H1 (cell line): ENCODE measurements at regions not wholly inside any gene's neighbourhood (a gene's known extent, or its start where the extent isn't known, plus 50 kb on each side); places are given as distances from the start of the nearest gene placed in this dataset.

ENCODE experiments used
- BRCA1 ChIP-seq: IDR thresholded peaks from 2 replicates; pipeline ENCODE4 v1.6.1; 2012; ENCODE audit warnings: low read depth, low read length, improper control_type of control experiment
- EP300 ChIP-seq, 2 experiments: IDR thresholded peaks; 1 replicate in 1 of 2; 2 replicates in 1 of 2; pipeline ENCODE4 v1.6.1; 2011 to 2012; ENCODE audit warnings: low read depth in 2 of 2, low read length in 2 of 2, mild to moderate bottlenecking in 2 of 2, borderline replicate concordance in 1 of 2, inconsistent platforms in 1 of 2, moderate library complexity in 1 of 2
- EZH2 ChIP-seq: fragments of 200-600 bp; sonication (generic); IDR thresholded peaks from 2 replicates; pipeline ENCODE4 v1.7.1; 2012; ENCODE audit warnings: low read depth, mild to moderate bottlenecking, moderate library complexity, low read length, inconsistent platforms; ENCODE audit not compliant: severe bottlenecking
- MAFK ChIP-seq: IDR thresholded peaks from 2 replicates; pipeline ENCODE4 v1.6.1; 2012; ENCODE audit warnings: low read depth, mild to moderate bottlenecking, improper control_type of control experiment, low read length
- POLR2A ChIP-seq, 2 experiments: IDR thresholded peaks; 1 replicate in 1 of 2; 2 replicates in 1 of 2; pipeline ENCODE4 v1.6.1; 2011; ENCODE audit warnings: low read depth in 2 of 2, low read length in 2 of 2, mild to moderate bottlenecking in 2 of 2; ENCODE audit errors: control extremely low read depth in 1 of 2
- RBBP5 ChIP-seq: IDR thresholded peaks from 2 replicates; pipeline ENCODE4 v1.7.1; 2012; ENCODE audit warnings: low read depth, mild to moderate bottlenecking, inconsistent platforms, low read length, moderate library complexity, borderline replicate concordance
- RFX5 ChIP-seq: IDR thresholded peaks from 2 replicates; pipeline ENCODE4 v1.6.1; 2011; ENCODE audit warnings: low read depth, low read length, improper control_type of control experiment, borderline replicate concordance
- SRF ChIP-seq: IDR thresholded peaks from 2 replicates; pipeline ENCODE4 v1.6.1; 2011; ENCODE audit warnings: mild to moderate bottlenecking, low read depth, low read length, moderate library complexity
- SUZ12 ChIP-seq: fragments of 200-600 bp; sonication (generic); IDR thresholded peaks from 2 replicates; pipeline ENCODE4 v1.6.1; 2012; ENCODE audit warnings: mild to moderate bottlenecking, inconsistent platforms, low read length, moderate library complexity, mixed read lengths
- TCF12 ChIP-seq: IDR thresholded peaks from 2 replicates; pipeline ENCODE4 v1.6.1; 2011; ENCODE audit warnings: low read depth, mild to moderate bottlenecking, low read length
- YY1 ChIP-seq: IDR thresholded peaks from 2 replicates; pipeline ENCODE4 v1.6.1; 2011; ENCODE audit warnings: low read depth, mild to moderate bottlenecking, low read length
- TF ChIP-seq, protein P1 (sequence below), 3 experiments: IDR thresholded peaks; 1 replicate in 2 of 3; 2 replicates in 1 of 3; pipeline versions ENCODE4 v1.5.1 to v1.6.1; 2011; ENCODE audit warnings: low read length in 3 of 3, mild to moderate bottlenecking in 3 of 3, inconsistent platforms in 2 of 3, low read depth in 1 of 3, moderate library complexity in 1 of 3; ENCODE audit not compliant: insufficient read depth in 1 of 3; ENCODE audit errors: control extremely low read depth in 1 of 3
- TF ChIP-seq, protein P2 (sequence below): IDR thresholded peaks from 2 replicates; pipeline ENCODE4 v1.6.1; 2011; ENCODE audit warnings: low read depth, mild to moderate bottlenecking, low read length; ENCODE audit not compliant: insufficient read depth

DNA sequence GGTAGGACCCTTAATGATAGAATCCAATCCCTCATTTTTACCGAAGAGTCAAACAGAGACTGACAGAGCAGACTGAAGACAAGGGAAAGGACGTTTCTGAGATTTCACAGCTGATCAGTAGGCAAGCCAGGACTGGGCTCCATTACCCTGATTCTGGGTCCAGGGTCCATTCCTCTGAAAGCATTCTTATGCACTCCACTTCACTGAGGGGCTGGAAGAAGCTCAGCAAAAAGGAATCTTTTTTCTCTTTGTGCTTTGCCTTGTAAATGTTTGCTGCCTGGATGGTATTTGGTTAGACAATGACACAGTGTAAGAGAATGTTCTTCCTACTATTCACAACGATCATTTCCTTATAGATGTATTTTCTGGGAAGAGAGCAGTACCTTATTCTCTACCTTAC, 331.3 kb upstream of the PROX1 start:
- TF ChIP-seq POLR2A (IDR thresholded peaks at IDR 0.05; ENCODE audit: control extremely low read depth in 1 of 2, low read depth in 2 of 2, low read length in 2 of 2) = no peak
- TF ChIP-seq, protein P1, sequence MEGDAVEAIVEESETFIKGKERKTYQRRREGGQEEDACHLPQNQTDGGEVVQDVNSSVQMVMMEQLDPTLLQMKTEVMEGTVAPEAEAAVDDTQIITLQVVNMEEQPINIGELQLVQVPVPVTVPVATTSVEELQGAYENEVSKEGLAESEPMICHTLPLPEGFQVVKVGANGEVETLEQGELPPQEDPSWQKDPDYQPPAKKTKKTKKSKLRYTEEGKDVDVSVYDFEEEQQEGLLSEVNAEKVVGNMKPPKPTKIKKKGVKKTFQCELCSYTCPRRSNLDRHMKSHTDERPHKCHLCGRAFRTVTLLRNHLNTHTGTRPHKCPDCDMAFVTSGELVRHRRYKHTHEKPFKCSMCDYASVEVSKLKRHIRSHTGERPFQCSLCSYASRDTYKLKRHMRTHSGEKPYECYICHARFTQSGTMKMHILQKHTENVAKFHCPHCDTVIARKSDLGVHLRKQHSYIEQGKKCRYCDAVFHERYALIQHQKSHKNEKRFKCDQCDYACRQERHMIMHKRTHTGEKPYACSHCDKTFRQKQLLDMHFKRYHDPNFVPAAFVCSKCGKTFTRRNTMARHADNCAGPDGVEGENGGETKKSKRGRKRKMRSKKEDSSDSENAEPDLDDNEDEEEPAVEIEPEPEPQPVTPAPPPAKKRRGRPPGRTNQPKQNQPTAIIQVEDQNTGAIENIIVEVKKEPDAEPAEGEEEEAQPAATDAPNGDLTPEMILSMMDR (IDR thresholded peaks at IDR 0.05; ENCODE audit: control extremely low read depth in 1 of 3, insufficient read depth in 1 of 3, low read depth in 1 of 3, low read length in 3 of 3) = no peak
- TF ChIP-seq SUZ12 = no peak
- TF ChIP-seq TCF12 = no peak
- no peak for TF ChIP-seq MAFK
- no peak for TF ChIP-seq RBBP5
- TF ChIP-seq YY1 = no peak
- no peak for TF ChIP-seq SRF
- no peak for TF ChIP-seq EP300 (IDR thresholded peaks at IDR 0.05; ENCODE audit: borderline replicate concordance in 1 of 2, low read depth in 2 of 2, low read length in 2 of 2)
- TF ChIP-seq RFX5 = no peak
- no peak for TF ChIP-seq BRCA1
- TF ChIP-seq EZH2 = no peak
- TF ChIP-seq, protein P2, sequence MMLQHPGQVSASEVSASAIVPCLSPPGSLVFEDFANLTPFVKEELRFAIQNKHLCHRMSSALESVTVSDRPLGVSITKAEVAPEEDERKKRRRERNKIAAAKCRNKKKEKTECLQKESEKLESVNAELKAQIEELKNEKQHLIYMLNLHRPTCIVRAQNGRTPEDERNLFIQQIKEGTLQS = no peak
